SK-N-SH (cell line): ENCODE measurements at regions not wholly inside any gene's neighbourhood (a gene's known extent, or its start where the extent isn't known, plus 50 kb on each side); places are given as distances from the start of the nearest gene placed in this dataset.

Source experiments
- CTCF ChIA-PET: fragments of 300-600, 350-600 bp; formaldehyde crosslinking; extraction: SDS; loops from one replicate; lab custom pipeline; 2021; lab: Yijun Ruan, JAX
- POLR2A ChIA-PET: fragments of 350-600 bp; sonication (Branson Sonifier 250); formaldehyde crosslinking; extraction: SDS; loops from one replicate; lab custom pipeline; 2020; ENCODE audit warnings: antibody characterized with exemption, inconsistent platforms; lab: Yijun Ruan, JAX
- DNase-seq: peaks from one replicate; pipeline ENCODE4 v3.0.0; 2012
- H2AFZ ChIP-seq: fragments of 200-600 bp; sonication (generic); 2 replicates; pipeline ENCODE4 v1.8.1; 2016; ENCODE audit warnings: antibody characterized with exemption, mild to moderate bottlenecking, low read depth
- H3F3A ChIP-seq: fragments of 200-600 bp; sonication (generic); replicated peaks from 2 replicates; pipeline ENCODE3; 2016; ENCODE audit warnings: antibody characterized with exemption, mild to moderate bottlenecking; ENCODE audit not compliant: insufficient read depth
- H3K27ac ChIP-seq, 2 experiments: fragments of 200-500 bp in 1 of 2; fragments of 200-600 bp in 1 of 2; sonication (Bioruptor generic) in 1 of 2; sonication (generic), shearing (Covaris generic) in 1 of 2; 2 replicates each; pipeline versions ENCODE4 v1.5.1 to v1.6.1; 2014 to 2016; ENCODE audit warnings: low read depth in 2 of 2, inconsistent platforms in 1 of 2, low read length in 1 of 2, mild to moderate bottlenecking in 1 of 2, mixed read lengths in 1 of 2
- H3K27me3 ChIP-seq: fragments of 200-600 bp; sonication (generic), shearing (Covaris generic); 2 replicates; pipeline ENCODE4 v1.6.1; 2016; ENCODE audit warnings: mixed run types; ENCODE audit not compliant: insufficient read depth
- H3K36me3 ChIP-seq, 2 experiments: fragments of 200-500 bp in 1 of 2; fragments of 200-600 bp in 1 of 2; sonication (Bioruptor generic) in 1 of 2; sonication (generic) in 1 of 2; replicated peaks in 1 of 2; 2 replicates each; pipeline versions ENCODE3 to v1.5.1; 2014 to 2016; ENCODE audit warnings: low read length in 1 of 2, mild to moderate bottlenecking in 1 of 2; ENCODE audit not compliant: insufficient read depth in 2 of 2, control insufficient read depth in 1 of 2
- H3K4me1 ChIP-seq, 2 experiments: fragments of 200-500 bp in 1 of 2; fragments of 200-600 bp in 1 of 2; sonication (Bioruptor generic) in 1 of 2; sonication (generic), shearing (Covaris generic) in 1 of 2; 2 replicates each; pipeline versions ENCODE4 v1.5.1 to v1.6.1; 2014 to 2016; ENCODE audit warnings: low read depth in 1 of 2, low read length in 1 of 2, mixed run types in 1 of 2; ENCODE audit not compliant: insufficient read depth in 2 of 2, control insufficient read depth in 1 of 2
- H3K4me2 ChIP-seq: fragments of 200-600 bp; sonication (generic), shearing (Covaris generic); 2 replicates; pipeline ENCODE4 v1.6.1; 2017; ENCODE audit warnings: mixed run types
- H3K4me3 ChIP-seq, 2 experiments: fragments of 200-500 bp in 1 of 2; fragments of 200-600 bp in 1 of 2; sonication (Bioruptor generic) in 1 of 2; sonication (generic), shearing (Covaris generic) in 1 of 2; 2 replicates each; pipeline versions ENCODE4 v1.5.1 to v1.8.1; 2014 to 2016; ENCODE audit warnings: low read depth in 2 of 2, inconsistent platforms in 1 of 2, low read length in 1 of 2, mild to moderate bottlenecking in 1 of 2, mixed read lengths in 1 of 2, moderate library complexity in 1 of 2
- H3K79me2 ChIP-seq: fragments of 200-600 bp; sonication (generic); 2 replicates; pipeline ENCODE4 v1.8.1; 2017; ENCODE audit warnings: mild to moderate bottlenecking; ENCODE audit not compliant: insufficient read depth
- H3K9ac ChIP-seq: fragments of 200-600 bp; sonication (generic); 2 replicates; pipeline ENCODE4 v1.6.1; 2017; ENCODE audit warnings: mixed run types
- H3K9me2 ChIP-seq: fragments of 200-600 bp; sonication (generic); 2 replicates; pipeline ENCODE4 v1.6.1; 2017; ENCODE audit warnings: mixed run types
- H3K9me3 ChIP-seq: fragments of 200-600 bp; sonication (generic); 2 replicates; pipeline ENCODE4 v1.6.1; 2017; ENCODE audit warnings: mixed run types, mild to moderate bottlenecking, moderate library complexity
- H4K20me1 ChIP-seq: fragments of 200-600 bp; sonication (generic); 2 replicates; pipeline ENCODE4 v1.6.1; 2017; ENCODE audit warnings: mild to moderate bottlenecking, mixed run types; ENCODE audit not compliant: insufficient read depth
- CHD2 ChIP-seq: fragments of 150-350 bp; IDR thresholded peaks from 2 replicates; pipeline ENCODE4 v1.6.1; 2018; ENCODE audit warnings: low read length; ENCODE audit not compliant: partially characterized antibody
- ELF1 ChIP-seq: IDR thresholded peaks from 2 replicates; pipeline ENCODE4 v1.4.0; 2012
- EP300 ChIP-seq, 2 experiments: IDR thresholded peaks; 2 replicates each; pipeline versions ENCODE4 v1.4.0 to v1.6.1; 2012; ENCODE audit warnings: borderline replicate concordance in 1 of 2, low read depth in 1 of 2, low read length in 1 of 2
- FOSL2 ChIP-seq: IDR thresholded peaks from 2 replicates; pipeline ENCODE4 v1.4.0; 2012; ENCODE audit warnings: low read depth, mild to moderate bottlenecking, moderate library complexity, borderline replicate concordance
- FOXJ3 ChIP-seq: sonication (generic); formaldehyde crosslinking; IDR thresholded peaks from 2 replicates; pipeline ENCODE4 v1.5.1; 2020; ENCODE audit warnings: mild to moderate bottlenecking, missing genetic modification reagents
- IRF3 ChIP-seq: fragments of 150-350 bp; IDR thresholded peaks from 2 replicates; pipeline ENCODE4 v1.6.1; 2016; ENCODE audit warnings: mild to moderate bottlenecking, low read depth, low read length
- JUND ChIP-seq: IDR thresholded peaks from 2 replicates; pipeline ENCODE4 v1.4.0; 2012
- MXI1 ChIP-seq: IDR thresholded peaks from 2 replicates; pipeline ENCODE4 v1.6.1; 2012; ENCODE audit warnings: mild to moderate bottlenecking, low read depth, low read length, improper control_type of control experiment
- NFIC ChIP-seq: IDR thresholded peaks from 2 replicates; pipeline ENCODE4 v1.4.0; 2012; ENCODE audit warnings: borderline replicate concordance
- NRF1 ChIP-seq: IDR thresholded peaks from 2 replicates; pipeline ENCODE4 v1.6.1; 2012; ENCODE audit warnings: low read depth, mild to moderate bottlenecking, low read length
- RAD21 ChIP-seq: IDR thresholded peaks from 2 replicates; pipeline ENCODE4 v1.6.1; 2012; ENCODE audit warnings: mild to moderate bottlenecking, low read length
- RXRA ChIP-seq: IDR thresholded peaks from 2 replicates; pipeline ENCODE4 v1.4.0; 2012; ENCODE audit warnings: low read depth, mild to moderate bottlenecking, borderline replicate concordance
- SMC3 ChIP-seq: IDR thresholded peaks from 2 replicates; pipeline ENCODE4 v1.6.1; 2012; ENCODE audit warnings: low read depth, low read length, improper control_type of control experiment
- TEAD4 ChIP-seq: IDR thresholded peaks from 2 replicates; pipeline ENCODE4 v1.4.0; 2012; ENCODE audit warnings: mild to moderate bottlenecking, borderline replicate concordance; ENCODE audit not compliant: insufficient read depth
- USF1 ChIP-seq: IDR thresholded peaks from 2 replicates; pipeline ENCODE4 v1.4.0; 2012; ENCODE audit warnings: low read depth, borderline replicate concordance
- YY1 ChIP-seq: IDR thresholded peaks from 2 replicates; pipeline ENCODE4 v1.4.0; 2012; ENCODE audit warnings: low read depth, mild to moderate bottlenecking
- ZBTB33 ChIP-seq: IDR thresholded peaks from 2 replicates; pipeline ENCODE4 v1.4.0; 2012; ENCODE audit warnings: low read depth, borderline replicate concordance
- WGBS: methylation state at CpG from one replicate; pipeline ENCODE4 v1.1.6; 2017; ENCODE audit warnings: low lambda C conversion rate; 5-methylcytosine and 5-hydroxymethylcytosine counted together
- TF ChIP-seq, protein P1 (sequence below): fragments of 150-350 bp; IDR thresholded peaks from 2 replicates; pipeline ENCODE4 v1.6.1; 2017; ENCODE audit warnings: antibody characterized with exemption, low read length, low read depth, borderline replicate concordance
- TF ChIP-seq, protein P2 (sequence below): fragments of 200-600 bp; sonication (generic); IDR thresholded peaks from 2 replicates; pipeline ENCODE4 v1.6.1; 2017; ENCODE audit warnings: antibody characterized with exemption, mild to moderate bottlenecking, moderate library complexity

DNA sequence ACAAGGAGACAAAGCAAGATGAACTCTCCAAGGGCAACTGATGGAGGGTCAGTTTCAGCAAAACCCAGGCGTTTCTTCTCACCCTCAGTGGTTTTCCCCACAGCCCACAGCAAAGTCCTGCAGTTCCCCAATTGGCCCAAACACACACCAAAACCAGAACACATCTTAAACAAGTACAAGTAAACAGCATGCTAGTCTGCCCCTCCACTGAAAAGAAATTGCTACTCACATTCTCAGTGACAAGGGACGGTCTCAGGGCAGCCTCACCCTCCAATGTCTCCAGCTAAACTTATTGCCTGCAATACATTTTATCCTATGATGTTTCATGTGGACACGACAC lies 300.6 kb upstream of the IRX3 start:
- DNase-seq: no peak
- Histone ChIP-seq H4K20me1 (no peaks in the 10 kb centered on the region), H3K4me1 (no peaks in the 10 kb centered on the region), H3K4me2 (no peak overlapping the region), H3F3A (no peaks in the 10 kb centered on the region), H3K9ac (no peak overlapping the region), H3K79me2 (no peaks in the 10 kb centered on the region), H2AFZ (no peak overlapping the region), H3K4me3 (no peak overlapping the region), H3K36me3 (no peaks in the 10 kb centered on the region), H3K27me3 (no peaks in the 10 kb centered on the region), H3K9me3 (no peaks in the 10 kb centered on the region), H3K27ac (no peak overlapping the region), H3K9me2 (no peaks in the 10 kb centered on the region)
- 28% methylated on average over 3 of the region's 3 CpGs for WGBS
- POLR2A ChIA-PET: no interaction called here
- CTCF ChIA-PET: no interaction called here
- TF ChIP-seq JUND (no peak), USF1 (no peak), NFIC (no peak), EP300 (IDR thresholded peaks at IDR 0.05; ENCODE audit: borderline replicate concordance in 1 of 2, low read depth in 1 of 2, low read length in 1 of 2) (no peak), FOSL2 (no peak), TEAD4 (no peak), NRF1 (no peak)
- TF ChIP-seq, protein P1, sequence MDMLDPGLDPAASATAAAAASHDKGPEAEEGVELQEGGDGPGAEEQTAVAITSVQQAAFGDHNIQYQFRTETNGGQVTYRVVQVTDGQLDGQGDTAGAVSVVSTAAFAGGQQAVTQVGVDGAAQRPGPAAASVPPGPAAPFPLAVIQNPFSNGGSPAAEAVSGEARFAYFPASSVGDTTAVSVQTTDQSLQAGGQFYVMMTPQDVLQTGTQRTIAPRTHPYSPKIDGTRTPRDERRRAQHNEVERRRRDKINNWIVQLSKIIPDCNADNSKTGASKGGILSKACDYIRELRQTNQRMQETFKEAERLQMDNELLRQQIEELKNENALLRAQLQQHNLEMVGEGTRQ: no peak

- Histone ChIP-seq H3K4me2 (no peak overlapping the region), H3K36me3 (no peaks in the 10 kb centered on the region), H4K20me1 (no peaks in the 10 kb centered on the region), H3K9ac (no peak overlapping the region), H2AFZ (no peak overlapping the region), H3K79me2 (no peaks in the 10 kb centered on the region), H3K27me3 (no peaks in the 10 kb centered on the region), H3K27ac (no peak overlapping the region), H3K4me3 (no peak overlapping the region), H3K4me1 (no peaks in the 10 kb centered on the region), H3F3A (no peaks in the 10 kb centered on the region), H3K9me2 (no peaks in the 10 kb centered on the region), H3K9me3 (no peaks in the 10 kb centered on the region)
- POLR2A ChIA-PET: no interaction called here
- 35% methylated on average over 4 of the region's 4 CpGs for WGBS
- CTCF ChIA-PET: no interaction called here
- DNase-seq: no peak
- no peak for TF ChIP-seq ELF1
- no peak for TF ChIP-seq NFIC
- no peak for TF ChIP-seq FOXJ3
- TF ChIP-seq ZBTB33: no peak
- TF ChIP-seq USF1: no peak
- no peak for TF ChIP-seq RXRA
- no peak for TF ChIP-seq MXI1
- TF ChIP-seq, protein P2, sequence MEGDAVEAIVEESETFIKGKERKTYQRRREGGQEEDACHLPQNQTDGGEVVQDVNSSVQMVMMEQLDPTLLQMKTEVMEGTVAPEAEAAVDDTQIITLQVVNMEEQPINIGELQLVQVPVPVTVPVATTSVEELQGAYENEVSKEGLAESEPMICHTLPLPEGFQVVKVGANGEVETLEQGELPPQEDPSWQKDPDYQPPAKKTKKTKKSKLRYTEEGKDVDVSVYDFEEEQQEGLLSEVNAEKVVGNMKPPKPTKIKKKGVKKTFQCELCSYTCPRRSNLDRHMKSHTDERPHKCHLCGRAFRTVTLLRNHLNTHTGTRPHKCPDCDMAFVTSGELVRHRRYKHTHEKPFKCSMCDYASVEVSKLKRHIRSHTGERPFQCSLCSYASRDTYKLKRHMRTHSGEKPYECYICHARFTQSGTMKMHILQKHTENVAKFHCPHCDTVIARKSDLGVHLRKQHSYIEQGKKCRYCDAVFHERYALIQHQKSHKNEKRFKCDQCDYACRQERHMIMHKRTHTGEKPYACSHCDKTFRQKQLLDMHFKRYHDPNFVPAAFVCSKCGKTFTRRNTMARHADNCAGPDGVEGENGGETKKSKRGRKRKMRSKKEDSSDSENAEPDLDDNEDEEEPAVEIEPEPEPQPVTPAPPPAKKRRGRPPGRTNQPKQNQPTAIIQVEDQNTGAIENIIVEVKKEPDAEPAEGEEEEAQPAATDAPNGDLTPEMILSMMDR: no peak
- no peak for TF ChIP-seq CHD2
- no peak for TF ChIP-seq IRF3
- TF ChIP-seq YY1: no peak
- TF ChIP-seq, protein P1: no peak
- no peak for TF ChIP-seq NRF1
- no peak for TF ChIP-seq RAD21
- TF ChIP-seq SMC3: no peak
Measured at GRCh38 chr16:54586474-54587175, 300.0 kb upstream of the IRX3 start.
